PFSK-1 (cell line): ENCODE measurements at regions not wholly inside any gene's neighbourhood (a gene's known extent, or its start where the extent isn't known, plus 50 kb on each side); places are given as distances from the start of the nearest gene placed in this dataset.

ENCODE experiments used
- POLR2AphosphoS5 ChIP-seq: IDR thresholded peaks from 2 replicates; pipeline ENCODE4 v1.6.1; 2012; ENCODE audit warnings: low read depth, mild to moderate bottlenecking, control low read depth, low read length, moderate library complexity
- SIN3A ChIP-seq: IDR thresholded peaks from 2 replicates; pipeline ENCODE4 v1.6.1; 2012; ENCODE audit warnings: mild to moderate bottlenecking, low read length, moderate library complexity, borderline replicate concordance; ENCODE audit not compliant: insufficient read depth
- TAF1 ChIP-seq: IDR thresholded peaks from 2 replicates; pipeline ENCODE4 v1.6.1; 2012; ENCODE audit warnings: low read length, control low read depth, borderline replicate concordance; ENCODE audit not compliant: insufficient read depth
- TF ChIP-seq, protein P1 (sequence below), 2 experiments: IDR thresholded peaks; 2 replicates each; pipeline versions ENCODE4 v1.6.1 to v1.8.0; 2011 to 2012; ENCODE audit warnings: low read depth in 2 of 2, low read length in 2 of 2, control low read depth in 1 of 2, inconsistent platforms in 1 of 2, mild to moderate bottlenecking in 1 of 2, moderate library complexity in 1 of 2; ENCODE audit not compliant: insufficient read depth in 1 of 2

DNA sequence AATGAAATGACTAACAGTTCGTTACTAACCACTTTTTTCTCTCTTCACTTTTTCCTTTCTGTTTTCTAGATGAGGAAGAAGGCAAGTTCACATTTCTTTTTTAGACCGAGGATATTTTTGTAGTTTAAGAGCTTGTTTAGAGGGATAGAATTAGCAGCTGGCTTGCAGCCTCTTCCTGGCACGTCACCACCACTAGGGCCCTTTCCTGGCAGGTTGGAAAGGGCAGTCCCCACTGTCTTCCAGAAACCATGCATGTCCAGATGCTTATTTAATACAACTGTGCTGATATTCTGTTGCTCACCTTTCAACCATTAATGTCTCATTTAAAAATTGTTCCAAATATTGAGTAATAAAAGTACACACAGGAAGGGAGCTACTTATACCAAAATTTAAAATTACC is 209.5 kb upstream of the PACRGL start:
- no peak for TF ChIP-seq POLR2AphosphoS5
- TF ChIP-seq, protein P1, sequence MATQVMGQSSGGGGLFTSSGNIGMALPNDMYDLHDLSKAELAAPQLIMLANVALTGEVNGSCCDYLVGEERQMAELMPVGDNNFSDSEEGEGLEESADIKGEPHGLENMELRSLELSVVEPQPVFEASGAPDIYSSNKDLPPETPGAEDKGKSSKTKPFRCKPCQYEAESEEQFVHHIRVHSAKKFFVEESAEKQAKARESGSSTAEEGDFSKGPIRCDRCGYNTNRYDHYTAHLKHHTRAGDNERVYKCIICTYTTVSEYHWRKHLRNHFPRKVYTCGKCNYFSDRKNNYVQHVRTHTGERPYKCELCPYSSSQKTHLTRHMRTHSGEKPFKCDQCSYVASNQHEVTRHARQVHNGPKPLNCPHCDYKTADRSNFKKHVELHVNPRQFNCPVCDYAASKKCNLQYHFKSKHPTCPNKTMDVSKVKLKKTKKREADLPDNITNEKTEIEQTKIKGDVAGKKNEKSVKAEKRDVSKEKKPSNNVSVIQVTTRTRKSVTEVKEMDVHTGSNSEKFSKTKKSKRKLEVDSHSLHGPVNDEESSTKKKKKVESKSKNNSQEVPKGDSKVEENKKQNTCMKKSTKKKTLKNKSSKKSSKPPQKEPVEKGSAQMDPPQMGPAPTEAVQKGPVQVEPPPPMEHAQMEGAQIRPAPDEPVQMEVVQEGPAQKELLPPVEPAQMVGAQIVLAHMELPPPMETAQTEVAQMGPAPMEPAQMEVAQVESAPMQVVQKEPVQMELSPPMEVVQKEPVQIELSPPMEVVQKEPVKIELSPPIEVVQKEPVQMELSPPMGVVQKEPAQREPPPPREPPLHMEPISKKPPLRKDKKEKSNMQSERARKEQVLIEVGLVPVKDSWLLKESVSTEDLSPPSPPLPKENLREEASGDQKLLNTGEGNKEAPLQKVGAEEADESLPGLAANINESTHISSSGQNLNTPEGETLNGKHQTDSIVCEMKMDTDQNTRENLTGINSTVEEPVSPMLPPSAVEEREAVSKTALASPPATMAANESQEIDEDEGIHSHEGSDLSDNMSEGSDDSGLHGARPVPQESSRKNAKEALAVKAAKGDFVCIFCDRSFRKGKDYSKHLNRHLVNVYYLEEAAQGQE (IDR thresholded peaks at IDR 0.05; ENCODE audit: insufficient read depth in 1 of 2, low read depth in 2 of 2, low read length in 2 of 2) = no peak
- no peak for TF ChIP-seq SIN3A
- TF ChIP-seq TAF1 = no peak
